Fibroblast of skin of right biceps (primary cell): ENCODE measurements at regions not wholly inside any gene's neighbourhood (a gene's known extent, or its start where the extent isn't known, plus 50 kb on each side); places are given as distances from the start of the nearest gene placed in this dataset.
"Not testable (repeated sequence)": the region's sequence is repeated elsewhere in the genome, so short reads cannot be mapped to it uniquely, and the experiment has no call there.

Experiments used
- DNase-seq: peaks from one replicate; pipeline ENCODE4 v3.0.0-alpha.2; 2013

- not testable (repeated sequence) for DNase-seq
Measured at GRCh38 chr17:30624180-30624579, 147.0 kb downstream of the GOSR1 start.

GRCh38 chr17:30609682-30610081 lies 132.5 kb downstream of the GOSR1 start:
- DNase-seq, result not testable (repeated sequence)

- DNase-seq, result no peak
Measured at GRCh38 chr17:30605523-30605922, 128.3 kb downstream of the GOSR1 start.

GRCh38 chr17:30605027-30605426 lies 127.8 kb downstream of the GOSR1 start:
- DNase-seq, result no peak

- DNase-seq, result peak; percentile 26
Measured at GRCh38 chr17:30602396-30602795, 125.2 kb downstream of the GOSR1 start.

GRCh38 chr17:30601984-30602383 lies 124.8 kb downstream of the GOSR1 start:
- peak; percentile 55 for DNase-seq

GRCh38 chr17:30600830-30601494 lies 123.8 kb downstream of the GOSR1 start:
- peak; percentile 15 for DNase-seq

- DNase-seq, result peak; percentile 80
Measured at GRCh38 chr17:30600060-30600829, 123.0 kb downstream of the GOSR1 start.

GRCh38 chr17:30599428-30600059 lies 122.3 kb downstream of the GOSR1 start:
- DNase-seq, result no peak

- DNase-seq, result no peak
Measured at GRCh38 chr17:30597776-30598288, 120.6 kb downstream of the GOSR1 start.

- DNase-seq, result not testable (repeated sequence)
Measured at GRCh38 chr17:30596948-30597775, 120.0 kb downstream of the GOSR1 start.

GRCh38 chr17:30594953-30595371 lies 117.8 kb downstream of the GOSR1 start:
- not testable (repeated sequence) for DNase-seq

- no peak for DNase-seq
Measured at GRCh38 chr17:30594223-30594952, 117.2 kb downstream of the GOSR1 start.

- peak; percentile 20 for DNase-seq
Measured at GRCh38 chr17:30590081-30590733, 113.0 kb downstream of the GOSR1 start.

GRCh38 chr17:30589431-30589830 lies 112.2 kb downstream of the GOSR1 start:
- no peak for DNase-seq

GRCh38 chr17:30588798-30589247 lies 111.6 kb downstream of the GOSR1 start:
- DNase-seq, result no peak

GRCh38 chr17:30586818-30587595 lies 109.8 kb downstream of the GOSR1 start:
- peak; percentile 85 for DNase-seq

GRCh38 chr17:30584810-30585209 lies 107.6 kb downstream of the GOSR1 start:
- DNase-seq, result no peak

GRCh38 chr17:30580916-30581315 lies 103.7 kb downstream of the GOSR1 start:
- peak; percentile 76 for DNase-seq

- peak; percentile 29 for DNase-seq
Measured at GRCh38 chr17:30579610-30580315, 102.6 kb downstream of the GOSR1 start.
